RWPE2 (cell line): ENCODE measurements at regions not wholly inside any gene's neighbourhood (a gene's known extent, or its start where the extent isn't known, plus 50 kb on each side); places are given as distances from the start of the nearest gene placed in this dataset.

ENCODE experiments used
- ATAC-seq: fragments of 200-7000 bp; cut with Tn5 transposase; 3 replicates; pipeline ENCODE4 v1.9.1; 2021; ENCODE audit warnings: low read depth
- DNase-seq: peaks from one replicate; pipeline ENCODE4 v3.0.0-alpha.2; 2020; ENCODE audit warnings: low spot score
- H3K27ac ChIP-seq: fragments of 450-650 bp; 2 replicates; pipeline ENCODE4 v1.5.1; 2017; ENCODE audit warnings: mild to moderate bottlenecking; ENCODE audit not compliant: poor library complexity, severe bottlenecking
- H3K27me3 ChIP-seq: fragments of 250-450 bp; sonication (Bioruptor Pico); 2 replicates; pipeline ENCODE4 v1.5.1; 2021; ENCODE audit warnings: mild to moderate bottlenecking, moderate library complexity; ENCODE audit not compliant: insufficient read depth, poor library complexity, severe bottlenecking
- H3K36me3 ChIP-seq: fragments of 250-450 bp; sonication (Bioruptor Pico); 2 replicates; pipeline ENCODE4 v1.5.1; 2020; ENCODE audit warnings: low read depth, mild to moderate bottlenecking, moderate library complexity
- H3K4me1 ChIP-seq: fragments of 250-450 bp; sonication (Bioruptor Pico); 2 replicates; pipeline ENCODE4 v1.5.1; 2021; ENCODE audit warnings: mild to moderate bottlenecking, moderate library complexity; ENCODE audit not compliant: insufficient read depth, poor library complexity, severe bottlenecking
- H3K4me3 ChIP-seq: fragments of 250-450 bp; sonication (Bioruptor Pico); 2 replicates; pipeline ENCODE4 v1.5.1; 2021; ENCODE audit warnings: mild to moderate bottlenecking, moderate library complexity; ENCODE audit not compliant: severe bottlenecking
- H3K9me3 ChIP-seq: fragments of 250-450 bp; sonication (Bioruptor Pico); 2 replicates; pipeline ENCODE4 v1.5.1; 2021; ENCODE audit warnings: mild to moderate bottlenecking, moderate library complexity; ENCODE audit not compliant: severe bottlenecking
- CTCF ChIP-seq: fragments of 450-650 bp; IDR thresholded peaks from one replicate; pipeline ENCODE4 v1.5.1; 2017; ENCODE audit warnings: mild to moderate bottlenecking, moderate library complexity; ENCODE audit not compliant: poor library complexity, severe bottlenecking

GRCh38 chr20:59495166-59495565 lies 109.2 kb upstream of the PHACTR3 start:
- peaks cover 68% of the 10 kb centered on the region for H3K27me3 ChIP-seq
- ATAC-seq: no peak
- no peak for DNase-seq

GRCh38 chr20:59495894-59496510 lies 108.3 kb upstream of the PHACTR3 start:
- Histone ChIP-seq H3K36me3 (no peaks in the 10 kb centered on the region), H3K4me3 (no peak overlapping the region), H3K27me3 (peaks cover 71% of the 10 kb centered on the region), H3K27ac (no peak overlapping the region), H3K4me1 (no peaks in the 10 kb centered on the region), H3K9me3 (no peaks in the 10 kb centered on the region)
- TF ChIP-seq CTCF: peak; percentile 100
- ATAC-seq (peak; percentile 75), DNase-seq (no peak)

More at GRCh38 chr20:59495166-59495565, 109.2 kb upstream of the PHACTR3 start:
- Histone ChIP-seq H3K9me3 (no peaks in the 10 kb centered on the region), H3K4me3 (no peak overlapping the region), H3K27ac (no peak overlapping the region), H3K4me1 (no peaks in the 10 kb centered on the region), H3K36me3 (no peaks in the 10 kb centered on the region)
- TF ChIP-seq CTCF: no peak

- Histone ChIP-seq H3K4me1 (no peaks in the 10 kb centered on the region), H3K27me3 (peaks cover 74% of the 10 kb centered on the region), H3K4me3 (no peak overlapping the region), H3K9me3 (no peaks in the 10 kb centered on the region), H3K27ac (no peak overlapping the region), H3K36me3 (no peaks in the 10 kb centered on the region)
- TF ChIP-seq CTCF: no peak
- no peak for DNase-seq
- no peak for ATAC-seq
Observed at GRCh38 chr20:59498291-59498690, 106.0 kb upstream of the PHACTR3 start.

GRCh38 chr20:59499863-59500262 lies 104.5 kb upstream of the PHACTR3 start:
- no peak for ATAC-seq
- H3K4me3 ChIP-seq: no peak overlapping the region
- H3K4me1 ChIP-seq: no peaks in the 10 kb centered on the region
- peaks cover 63% of the 10 kb centered on the region for H3K27me3 ChIP-seq
- no peaks in the 10 kb centered on the region for H3K9me3 ChIP-seq
- no peak overlapping the region for H3K27ac ChIP-seq
- no peaks in the 10 kb centered on the region for H3K36me3 ChIP-seq
- no peak for TF ChIP-seq CTCF
- DNase-seq: no peak

- no peak overlapping the region for H3K27ac ChIP-seq
- H3K27me3 ChIP-seq: peaks cover 32% of the 10 kb centered on the region
- H3K4me1 ChIP-seq: no peaks in the 10 kb centered on the region
- DNase-seq (no peak), ATAC-seq (no peak)
- TF ChIP-seq CTCF: no peak
- H3K9me3 ChIP-seq: no peaks in the 10 kb centered on the region
- H3K4me3 ChIP-seq: no peak overlapping the region
- no peaks in the 10 kb centered on the region for H3K36me3 ChIP-seq
Observed at GRCh38 chr20:59508729-59509128, 95.6 kb upstream of the PHACTR3 start.
